ENCODE measurements at regions not wholly inside any gene's neighbourhood (a gene's known extent, or its start where the extent isn't known, plus 50 kb on each side); places are given as distances from the start of the nearest gene placed in this dataset.

- DNase-seq (no peak), ATAC-seq (replicated peaks in 1 of 4) (no peak)
- 76% methylated on average over 7 of the region's 9 CpGs for WGBS (ENCODE audit: insufficient coverage)
- H3K36me3 ChIP-seq (ENCODE audit: control insufficient read depth in 2 of 2, extremely low read depth in 1 of 2, insufficient read depth in 1 of 2, low read length in 1 of 2) = no peaks in the 10 kb centered on the region
- Mint-ChIP-seq H3K27ac (no peak overlapping the region), H3K9me3 (no peaks in the 10 kb centered on the region), H3K4me3 (no peak overlapping the region), H3K27me3 (no peaks in the 10 kb centered on the region), H3K4me1 (peaks cover 0 to 6% (median 5%) of the 10 kb centered on the region in 3 donors), H3K36me3 (no peaks in the 10 kb centered on the region)
- no peak overlapping the region for H3K4me3 ChIP-seq (ENCODE audit: control insufficient read depth in 1 of 2, extremely low read depth in 1 of 2, low read length in 1 of 2)
- no peaks in the 10 kb centered on the region for H3K4me1 ChIP-seq (ENCODE audit: control insufficient read depth in 1 of 2, extremely low read depth in 1 of 2, insufficient read depth in 2 of 2, low read length in 2 of 2)
- no peaks in the 10 kb centered on the region for H3K9me3 ChIP-seq
- ChIA-PET CTCF (interaction anchor here (0.6 kb wide), 2 partner anchors 52 to 2000 kb away, joined by 3 read pairs; no protein-coding TSS in a partner anchor), POLR2A (interaction anchor here in 1 of 2 donors (0.6 kb wide), 1 partner anchor 605 kb away, joined by 10 read pairs; no protein-coding TSS in a partner anchor)
- peaks cover 0 to 6% of the 10 kb centered on the region in 2 experiments for H3K27me3 ChIP-seq (replicated peaks in 1 of 2; ENCODE audit: control insufficient read depth in 2 of 2, extremely low read depth in 1 of 2, insufficient read depth in 2 of 2, low read length in 1 of 2)
- H3K27ac ChIP-seq (ENCODE audit: low read length) = no peak overlapping the region
Observed at GRCh38 chr10:8449909-8450308, 395.4 kb downstream of the GATA3 start.

GRCh38 chr10:8453587-8453986 is 399.1 kb downstream of the GATA3 start:
- Histone ChIP-seq H3K27ac (ENCODE audit: low read length) (no peak overlapping the region), H3K4me3 (ENCODE audit: control insufficient read depth in 1 of 2, extremely low read depth in 1 of 2, low read length in 1 of 2) (no peak overlapping the region), H3K4me1 (ENCODE audit: control insufficient read depth in 1 of 2, extremely low read depth in 1 of 2, insufficient read depth in 2 of 2, low read length in 2 of 2) (no peaks in the 10 kb centered on the region), H3K27me3 (replicated peaks in 1 of 2; ENCODE audit: control insufficient read depth in 2 of 2, extremely low read depth in 1 of 2, insufficient read depth in 2 of 2, low read length in 1 of 2) (peaks cover 0 to 3% of the 10 kb centered on the region in 2 experiments), H3K9me3 (no peaks in the 10 kb centered on the region), H3K36me3 (ENCODE audit: control insufficient read depth in 2 of 2, extremely low read depth in 1 of 2, insufficient read depth in 1 of 2, low read length in 1 of 2) (no peaks in the 10 kb centered on the region)
- peaks cover 0 to 6% (median 5%) of the 10 kb centered on the region in 3 donors for H3K4me1 Mint-ChIP-seq
- no peak overlapping the region for H3K27ac Mint-ChIP-seq
- 41% methylated on average over 3 of the region's 7 CpGs for WGBS (ENCODE audit: insufficient coverage)
- no peak overlapping the region for H3K4me3 Mint-ChIP-seq
- ChIA-PET CTCF (no interaction called here), POLR2A (no interaction called here)
- no peaks in the 10 kb centered on the region for H3K36me3 Mint-ChIP-seq
- DNase-seq (no peak), ATAC-seq (replicated peaks in 1 of 4) (no peak)
- no peaks in the 10 kb centered on the region for H3K27me3 Mint-ChIP-seq
- no peaks in the 10 kb centered on the region for H3K9me3 Mint-ChIP-seq

GRCh38 chr10:8454357-8454756 is 399.9 kb downstream of the GATA3 start:
- no peak overlapping the region for H3K27ac ChIP-seq (ENCODE audit: low read length)
- no peak for ATAC-seq (replicated peaks in 1 of 4)
- H3K4me3 ChIP-seq (ENCODE audit: control insufficient read depth in 1 of 2, extremely low read depth in 1 of 2, low read length in 1 of 2) = no peak overlapping the region
- no peaks in the 10 kb centered on the region for H3K4me1 ChIP-seq (ENCODE audit: control insufficient read depth in 1 of 2, extremely low read depth in 1 of 2, insufficient read depth in 2 of 2, low read length in 2 of 2)
- 90% methylated on average over 1 of the region's 3 CpGs for WGBS (ENCODE audit: insufficient coverage)
- H3K36me3 Mint-ChIP-seq = no peaks in the 10 kb centered on the region
- ChIA-PET CTCF (no interaction called here), POLR2A (no interaction called here)
- no peaks in the 10 kb centered on the region for H3K36me3 ChIP-seq (ENCODE audit: control insufficient read depth in 2 of 2, extremely low read depth in 1 of 2, insufficient read depth in 1 of 2, low read length in 1 of 2)
- peaks cover 0 to 3% of the 10 kb centered on the region in 2 experiments for H3K27me3 ChIP-seq (replicated peaks in 1 of 2; ENCODE audit: control insufficient read depth in 2 of 2, extremely low read depth in 1 of 2, insufficient read depth in 2 of 2, low read length in 1 of 2)
- H3K27ac Mint-ChIP-seq = no peak overlapping the region
- no peak overlapping the region for H3K4me3 Mint-ChIP-seq
- peaks cover 0 to 6% (median 5%) of the 10 kb centered on the region in 3 donors for H3K4me1 Mint-ChIP-seq
- H3K9me3 Mint-ChIP-seq = no peaks in the 10 kb centered on the region
- no peaks in the 10 kb centered on the region for H3K27me3 Mint-ChIP-seq
- no peaks in the 10 kb centered on the region for H3K9me3 ChIP-seq
- DNase-seq = no peak

GRCh38 chr10:8455181-8455580 is 400.7 kb downstream of the GATA3 start:
- no peak overlapping the region for H3K27ac Mint-ChIP-seq

GRCh38 chr10:8456386-8456785 is 401.9 kb downstream of the GATA3 start:
- H3K27me3 ChIP-seq (replicated peaks in 1 of 2; ENCODE audit: control insufficient read depth in 2 of 2, extremely low read depth in 1 of 2, insufficient read depth in 2 of 2, low read length in 1 of 2) = peaks cover 0 to 3% of the 10 kb centered on the region in 2 experiments
- no peak overlapping the region for H3K4me3 ChIP-seq (ENCODE audit: control insufficient read depth in 1 of 2, extremely low read depth in 1 of 2, low read length in 1 of 2)
- H3K27ac Mint-ChIP-seq = no peak overlapping the region
- ATAC-seq (replicated peaks in 1 of 4) = no peak
- H3K4me1 ChIP-seq (ENCODE audit: control insufficient read depth in 1 of 2, extremely low read depth in 1 of 2, insufficient read depth in 2 of 2, low read length in 2 of 2) = no peaks in the 10 kb centered on the region
- no peaks in the 10 kb centered on the region for H3K36me3 Mint-ChIP-seq
- no peaks in the 10 kb centered on the region for H3K9me3 Mint-ChIP-seq
- ChIA-PET POLR2A (no interaction called here), CTCF (no interaction called here)
- H3K4me3 Mint-ChIP-seq = no peak overlapping the region
- no peaks in the 10 kb centered on the region for H3K27me3 Mint-ChIP-seq
- no peaks in the 10 kb centered on the region for H3K36me3 ChIP-seq (ENCODE audit: control insufficient read depth in 2 of 2, extremely low read depth in 1 of 2, insufficient read depth in 1 of 2, low read length in 1 of 2)
- H3K9me3 ChIP-seq = no peaks in the 10 kb centered on the region
- H3K27ac ChIP-seq (ENCODE audit: low read length) = no peak overlapping the region
- no CpG with 5 or more reads among the region's 3 CpGs for WGBS (ENCODE audit: insufficient coverage)
- DNase-seq = no peak
- peaks cover 0 to 6% (median 5%) of the 10 kb centered on the region in 3 donors for H3K4me1 Mint-ChIP-seq

More at GRCh38 chr10:8455181-8455580, 400.7 kb downstream of the GATA3 start:
- CTCF ChIA-PET = interaction anchor here in 1 of 2 donors (0.6 kb wide), 1 partner anchor 197 kb away, joined by 3 read pairs; no protein-coding TSS in a partner anchor
- DNase-seq (no peak), ATAC-seq (replicated peaks in 1 of 4) (no peak)
- POLR2A ChIA-PET = no interaction called here
- Mint-ChIP-seq H3K27me3 (no peaks in the 10 kb centered on the region), H3K9me3 (no peaks in the 10 kb centered on the region), H3K4me1 (peaks cover 0 to 6% (median 5%) of the 10 kb centered on the region in 3 donors), H3K36me3 (no peaks in the 10 kb centered on the region), H3K4me3 (no peak overlapping the region)
- no peaks in the 10 kb centered on the region for H3K36me3 ChIP-seq (ENCODE audit: control insufficient read depth in 2 of 2, extremely low read depth in 1 of 2, insufficient read depth in 1 of 2, low read length in 1 of 2)
- H3K27me3 ChIP-seq (replicated peaks in 1 of 2; ENCODE audit: control insufficient read depth in 2 of 2, extremely low read depth in 1 of 2, insufficient read depth in 2 of 2, low read length in 1 of 2) = peaks cover 0 to 3% of the 10 kb centered on the region in 2 experiments
- H3K27ac ChIP-seq (ENCODE audit: low read length) = no peak overlapping the region
- H3K9me3 ChIP-seq = no peaks in the 10 kb centered on the region
- H3K4me1 ChIP-seq (ENCODE audit: control insufficient read depth in 1 of 2, extremely low read depth in 1 of 2, insufficient read depth in 2 of 2, low read length in 2 of 2) = no peaks in the 10 kb centered on the region
- no peak overlapping the region for H3K4me3 ChIP-seq (ENCODE audit: control insufficient read depth in 1 of 2, extremely low read depth in 1 of 2, low read length in 1 of 2)

GRCh38 chr10:8460626-8461025 is 406.1 kb downstream of the GATA3 start:
- ChIA-PET CTCF (no interaction called here), POLR2A (interaction anchor here in 1 of 2 donors (0.6 to 0.7 kb wide), 2 partner anchors 589 to 649 kb away, joined by 4 to 6 read pairs; no protein-coding TSS in a partner anchor)
- H3K4me3 ChIP-seq (ENCODE audit: control insufficient read depth in 1 of 2, extremely low read depth in 1 of 2, low read length in 1 of 2) = no peak overlapping the region
- Mint-ChIP-seq H3K27ac (no peak overlapping the region), H3K4me3 (no peak overlapping the region), H3K9me3 (no peaks in the 10 kb centered on the region), H3K36me3 (no peaks in the 10 kb centered on the region), H3K27me3 (peaks cover 3 to 15% of the 10 kb centered on the region in 2 donors), H3K4me1 (no peaks in the 10 kb centered on the region)
- ATAC-seq (replicated peaks in 1 of 4) = no peak
- H3K36me3 ChIP-seq (ENCODE audit: control insufficient read depth in 2 of 2, extremely low read depth in 1 of 2, insufficient read depth in 1 of 2, low read length in 1 of 2) = no peaks in the 10 kb centered on the region
- WGBS (ENCODE audit: insufficient coverage) = no CpG with 5 or more reads among the region's 1 CpG
- no peaks in the 10 kb centered on the region for H3K4me1 ChIP-seq (ENCODE audit: control insufficient read depth in 1 of 2, extremely low read depth in 1 of 2, insufficient read depth in 2 of 2, low read length in 2 of 2)
- H3K9me3 ChIP-seq = no peaks in the 10 kb centered on the region
- DNase-seq = no peak
- H3K27me3 ChIP-seq (replicated peaks in 1 of 2; ENCODE audit: control insufficient read depth in 2 of 2, extremely low read depth in 1 of 2, insufficient read depth in 2 of 2, low read length in 1 of 2) = no peaks in the 10 kb centered on the region
- H3K27ac ChIP-seq (ENCODE audit: low read length) = no peak overlapping the region

GRCh38 chr10:8462565-8462964 is 408.1 kb downstream of the GATA3 start:
- H3K36me3 ChIP-seq (ENCODE audit: control insufficient read depth in 2 of 2, extremely low read depth in 1 of 2, insufficient read depth in 1 of 2, low read length in 1 of 2) = no peaks in the 10 kb centered on the region
- Mint-ChIP-seq H3K27ac (no peak overlapping the region), H3K9me3 (no peaks in the 10 kb centered on the region), H3K4me3 (no peak overlapping the region), H3K36me3 (no peaks in the 10 kb centered on the region), H3K4me1 (no peaks in the 10 kb centered on the region), H3K27me3 (peaks cover 3 to 19% of the 10 kb centered on the region in 2 donors)
- H3K4me1 ChIP-seq (ENCODE audit: control insufficient read depth in 1 of 2, extremely low read depth in 1 of 2, insufficient read depth in 2 of 2, low read length in 2 of 2) = no peaks in the 10 kb centered on the region
- ChIA-PET POLR2A (no interaction called here), CTCF (no interaction called here)
- H3K9me3 ChIP-seq = no peaks in the 10 kb centered on the region
- no CpG with 5 or more reads among the region's 3 CpGs for WGBS (ENCODE audit: insufficient coverage)
- no peaks in the 10 kb centered on the region for H3K27me3 ChIP-seq (replicated peaks in 1 of 2; ENCODE audit: control insufficient read depth in 2 of 2, extremely low read depth in 1 of 2, insufficient read depth in 2 of 2, low read length in 1 of 2)
- DNase-seq (no peak), ATAC-seq (replicated peaks in 1 of 4) (no peak)
- no peak overlapping the region for H3K4me3 ChIP-seq (ENCODE audit: control insufficient read depth in 1 of 2, extremely low read depth in 1 of 2, low read length in 1 of 2)
- no peak overlapping the region for H3K27ac ChIP-seq (ENCODE audit: low read length)
